Endothelial cell of umbilical vein (primary cell): ENCODE measurements at regions not wholly inside any gene's neighbourhood (a gene's known extent, or its start where the extent isn't known, plus 50 kb on each side); places are given as distances from the start of the nearest gene placed in this dataset.

ENCODE experiments used
- BruUV-seq: library from RNA; stranded (reverse); fragments of 400-500 nt; replicated peaks from 2 replicates; lab custom pipeline; 2021; lab: Mats Ljungman, UMichigan
- CTCF ChIA-PET: fragments of 300-600, 350-600 bp; sonication (Branson Sonifier 250); formaldehyde crosslinking; loops from one replicate; lab custom pipeline; 2021; ENCODE audit warnings: antibody characterized with exemption, inconsistent platforms; lab: Charles Lee
- POLR2A ChIA-PET: fragments of 300-600, 350-600 bp; sonication (Branson Sonifier 250); formaldehyde crosslinking; loops from one replicate; lab custom pipeline; 2021; ENCODE audit warnings: antibody characterized with exemption, inconsistent platforms; lab: Charles Lee
- DNase-seq: peaks from one replicate; pipeline ENCODE4 v3.0.0-alpha.2; 2011; ENCODE audit warnings: low read depth, low spot score
- FAIRE-seq: peaks from 2 replicates; lab custom pipeline; 2011; peaks lifted over from hg19 to GRCh38; lab: Jason Lieb, UNC
- H2AFZ ChIP-seq: 2 replicates; pipeline ENCODE4 v1.6.0; 2012; ENCODE audit warnings: low read depth, low read length, control low read depth, inconsistent platforms
- H3K27ac ChIP-seq: 2 replicates; pipeline ENCODE4 v1.5.1; 2011; ENCODE audit warnings: low read depth, mild to moderate bottlenecking, control low read depth, low read length, moderate library complexity; ENCODE audit not compliant: insufficient read depth
- H3K27me3 ChIP-seq, 2 experiments: 2 replicates each; pipeline versions ENCODE4 v1.6.0 to v1.6.1; 2011; ENCODE audit warnings: low read length in 2 of 2, mixed read lengths in 1 of 2; ENCODE audit not compliant: control insufficient read depth in 2 of 2, insufficient read depth in 2 of 2
- H3K36me3 ChIP-seq, 2 experiments: 2 replicates in 1 of 2; 3 replicates in 1 of 2; pipeline ENCODE4 v1.5.1; 2011; ENCODE audit warnings: low read length in 2 of 2, mild to moderate bottlenecking in 1 of 2, moderate library complexity in 1 of 2; ENCODE audit not compliant: control insufficient read depth in 2 of 2, insufficient read depth in 2 of 2; ENCODE audit errors: extremely low read depth in 1 of 2
- H3K4me1 ChIP-seq: 3 replicates; pipeline ENCODE4 v1.5.1; 2011; ENCODE audit warnings: mild to moderate bottlenecking, low read length; ENCODE audit not compliant: control insufficient read depth, insufficient read depth; ENCODE audit errors: extremely low read depth
- H3K4me2 ChIP-seq: 2 replicates; pipeline ENCODE4 v1.6.1; 2011; ENCODE audit warnings: low read length, control low read depth, mixed read lengths; ENCODE audit not compliant: insufficient read depth
- H3K4me3 ChIP-seq, 3 experiments: fragments of 200-600 bp in 1 of 3; sonication (generic), shearing (Covaris generic) in 1 of 3; replicated peaks in 1 of 3; 2 replicates each; pipeline ENCODE4 v1.5.1; 2011 to 2016; ENCODE audit warnings: control low read depth in 3 of 3, low read length in 3 of 3, mild to moderate bottlenecking in 2 of 3, inconsistent platforms in 1 of 3, low read depth in 1 of 3, moderate library complexity in 1 of 3; ENCODE audit not compliant: insufficient read depth in 1 of 3
- H3K79me2 ChIP-seq: 2 replicates; pipeline ENCODE4 v1.6.0; 2012; ENCODE audit warnings: low read length, inconsistent platforms; ENCODE audit not compliant: control insufficient read depth, insufficient read depth
- H3K9ac ChIP-seq: replicated peaks from 2 replicates; pipeline ENCODE3; 2011; ENCODE audit warnings: low read length, control low read depth; ENCODE audit not compliant: insufficient read depth; ENCODE audit errors: extremely low read depth
- H3K9me1 ChIP-seq: replicated peaks from 3 replicates; pipeline ENCODE4 v1.6.0; 2011; ENCODE audit warnings: mild to moderate bottlenecking, low read length; ENCODE audit not compliant: control insufficient read depth, insufficient read depth; ENCODE audit errors: extremely low read depth
- H3K9me3 ChIP-seq: replicated peaks from 2 replicates; pipeline ENCODE4 v1.5.1; 2012; ENCODE audit warnings: low read length, inconsistent platforms; ENCODE audit not compliant: control insufficient read depth, insufficient read depth
- H4K20me1 ChIP-seq: replicated peaks from 2 replicates; pipeline ENCODE3; 2011; ENCODE audit warnings: mild to moderate bottlenecking, low read length; ENCODE audit not compliant: control insufficient read depth, insufficient read depth; ENCODE audit errors: extremely low read depth
- EZH2 ChIP-seq: IDR thresholded peaks from 2 replicates; pipeline ENCODE4 v1.6.1; 2012; ENCODE audit warnings: borderline replicate concordance, low read depth, mild to moderate bottlenecking, moderate library complexity, low read length, inconsistent platforms; ENCODE audit not compliant: severe bottlenecking
- FOS ChIP-seq: IDR thresholded peaks from 2 replicates; pipeline ENCODE4 v1.6.1; 2011; ENCODE audit warnings: mild to moderate bottlenecking, low read length, moderate library complexity, borderline replicate concordance; ENCODE audit not compliant: insufficient read depth
- GATA2 ChIP-seq: IDR thresholded peaks from 2 replicates; pipeline ENCODE4 v1.7.0; 2011; ENCODE audit warnings: low read depth, mild to moderate bottlenecking, moderate library complexity, mixed read lengths, low read length; ENCODE audit not compliant: insufficient read length, insufficient read depth
- JUN ChIP-seq: IDR thresholded peaks from 2 replicates; pipeline ENCODE4 v1.6.1; 2011; ENCODE audit warnings: borderline replicate concordance, low read depth; ENCODE audit not compliant: insufficient read length, insufficient read depth
- MAX ChIP-seq: IDR thresholded peaks from 2 replicates; pipeline ENCODE4 v1.6.1; 2011; ENCODE audit not compliant: insufficient read depth, insufficient read length
- MYC ChIP-seq: IDR thresholded peaks from one replicate; pipeline ENCODE4 v1.6.1; 2011; ENCODE audit warnings: mild to moderate bottlenecking, low read depth, low read length
- dilution Hi-C: fragments of 300-500 bp; cut with MboI; formaldehyde crosslinking; loops from one replicate; pipeline ENCODE4 v1.15.0; 2019; ENCODE audit warnings: low sequenced_read_pairs; ENCODE audit not compliant: extremely low pct_ligation_motif_present
- intact Hi-C: fragments of 100-400 bp; cut with micrococcal nuclease; formaldehyde crosslinking; loops from one replicate; pipeline ENCODE4 v1.10.0; 2022
- TF ChIP-seq, protein P1 (sequence below), 2 donors: IDR thresholded peaks; 1 replicate in 1 of 2; 2 replicates in 1 of 2; pipeline ENCODE4 v1.5.1; 2011; ENCODE audit warnings: low read length in 2 of 2, mild to moderate bottlenecking in 2 of 2, moderate library complexity in 2 of 2, control low read depth in 1 of 2, inconsistent platforms in 1 of 2, low read depth in 1 of 2; ENCODE audit not compliant: insufficient read depth in 1 of 2; ENCODE audit errors: extremely low read depth in 1 of 2

DNA sequence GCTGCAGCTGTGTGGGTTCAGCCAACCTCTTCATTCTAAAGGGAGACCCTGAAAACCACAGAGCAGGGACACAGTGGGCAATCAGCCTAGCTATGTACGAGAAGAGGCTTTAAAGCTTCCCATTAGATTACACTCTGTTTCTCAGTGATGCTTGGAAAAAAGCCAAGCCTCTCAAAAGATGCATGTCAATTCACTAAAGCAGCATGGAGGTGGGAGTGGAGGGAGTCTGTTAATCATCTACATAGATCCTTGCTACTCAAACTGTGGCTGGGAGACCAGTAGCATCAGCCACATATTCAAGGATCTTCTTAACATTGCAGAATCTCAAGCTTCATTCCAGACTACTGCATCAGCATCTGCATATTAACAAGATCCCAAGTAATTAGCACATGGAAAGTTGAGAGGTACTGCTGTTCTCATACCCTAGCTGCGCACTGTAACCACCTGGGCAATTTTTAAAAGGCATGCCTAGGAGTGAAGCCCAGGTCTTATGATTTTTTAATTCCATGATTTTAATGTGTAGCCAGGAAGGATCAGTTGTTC is 305.9 kb downstream of the PMP22 start:
- no TSS peak for BruUV-seq
- Histone ChIP-seq H4K20me1 (no peaks in the 10 kb centered on the region), H3K9me1 (no peaks in the 10 kb centered on the region), H3K36me3 (no peaks in the 10 kb centered on the region), H3K27ac (no peak overlapping the region), H3K27me3 (no peaks in the 10 kb centered on the region), H3K4me2 (no peak overlapping the region), H3K4me3 (no peak overlapping the region), H3K79me2 (no peaks in the 10 kb centered on the region), H3K4me1 (no peaks in the 10 kb centered on the region), H2AFZ (no peak overlapping the region), H3K9ac (no peak overlapping the region), H3K9me3 (peaks cover 6% of the 10 kb centered on the region)
- FAIRE-seq = no peak
- ChIA-PET POLR2A (no interaction called here), CTCF (no interaction called here)
- intact Hi-C loops = no loop called here
- TF ChIP-seq EZH2 (no peak), JUN (no peak), MAX (no peak)
- dilution Hi-C loops = no loop called here
- no peak for DNase-seq

DNA sequence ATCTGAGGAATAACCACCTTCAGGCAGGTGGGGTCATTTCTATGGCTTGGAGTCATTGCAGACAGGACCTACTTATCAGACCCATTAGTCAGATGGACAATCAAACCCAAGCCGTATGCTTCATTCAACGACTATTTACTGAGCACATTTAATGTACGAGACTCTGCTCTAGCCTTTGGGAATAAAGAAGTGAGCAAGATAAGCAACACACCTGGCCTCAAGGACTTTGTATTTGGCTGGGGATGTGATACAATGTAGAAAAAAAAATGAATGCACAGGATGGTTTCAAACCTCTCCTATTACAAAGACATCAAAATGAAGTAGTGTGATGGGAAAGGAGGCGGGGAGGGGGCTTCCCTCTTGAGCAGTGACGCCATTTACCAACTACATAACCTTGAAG is 311.7 kb downstream of the PMP22 start:
- Histone ChIP-seq H3K4me3 (no peak overlapping the region), H3K79me2 (no peaks in the 10 kb centered on the region), H3K36me3 (no peaks in the 10 kb centered on the region), H3K9ac (no peak overlapping the region), H3K4me1 (no peaks in the 10 kb centered on the region), H3K9me3 (peaks cover 3% of the 10 kb centered on the region), H2AFZ (no peak overlapping the region), H3K27me3 (no peaks in the 10 kb centered on the region), H3K9me1 (no peaks in the 10 kb centered on the region), H4K20me1 (no peaks in the 10 kb centered on the region), H3K27ac (no peak overlapping the region), H3K4me2 (no peak overlapping the region)
- BruUV-seq = no TSS peak
- ChIA-PET POLR2A (no interaction called here), CTCF (no interaction called here)
- intact Hi-C loops = no loop called here
- no peak for TF ChIP-seq GATA2
- TF ChIP-seq, protein P1, sequence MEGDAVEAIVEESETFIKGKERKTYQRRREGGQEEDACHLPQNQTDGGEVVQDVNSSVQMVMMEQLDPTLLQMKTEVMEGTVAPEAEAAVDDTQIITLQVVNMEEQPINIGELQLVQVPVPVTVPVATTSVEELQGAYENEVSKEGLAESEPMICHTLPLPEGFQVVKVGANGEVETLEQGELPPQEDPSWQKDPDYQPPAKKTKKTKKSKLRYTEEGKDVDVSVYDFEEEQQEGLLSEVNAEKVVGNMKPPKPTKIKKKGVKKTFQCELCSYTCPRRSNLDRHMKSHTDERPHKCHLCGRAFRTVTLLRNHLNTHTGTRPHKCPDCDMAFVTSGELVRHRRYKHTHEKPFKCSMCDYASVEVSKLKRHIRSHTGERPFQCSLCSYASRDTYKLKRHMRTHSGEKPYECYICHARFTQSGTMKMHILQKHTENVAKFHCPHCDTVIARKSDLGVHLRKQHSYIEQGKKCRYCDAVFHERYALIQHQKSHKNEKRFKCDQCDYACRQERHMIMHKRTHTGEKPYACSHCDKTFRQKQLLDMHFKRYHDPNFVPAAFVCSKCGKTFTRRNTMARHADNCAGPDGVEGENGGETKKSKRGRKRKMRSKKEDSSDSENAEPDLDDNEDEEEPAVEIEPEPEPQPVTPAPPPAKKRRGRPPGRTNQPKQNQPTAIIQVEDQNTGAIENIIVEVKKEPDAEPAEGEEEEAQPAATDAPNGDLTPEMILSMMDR (IDR thresholded peaks at IDR 0.05; ENCODE audit: extremely low read depth in 1 of 2, insufficient read depth in 1 of 2, low read depth in 1 of 2, low read length in 2 of 2) = no peak
- no peak for TF ChIP-seq MAX
- TF ChIP-seq FOS = no peak
- TF ChIP-seq MYC = no peak
- dilution Hi-C loops = no loop called here
- FAIRE-seq (no peak), DNase-seq (no peak)
